ENCODE measurements at regions not wholly inside any gene's neighbourhood (a gene's known extent, or its start where the extent isn't known, plus 50 kb on each side); places are given as distances from the start of the nearest gene placed in this dataset.

- TF ChIP-seq CTCF (IDR thresholded peaks at IDR 0.05 in 8 of 11, conservative IDR thresholded peaks at IDR 0.05 in 3 of 11): no peak
- TF ChIP-seq POLR2A (IDR thresholded peaks at IDR 0.05): no peak
These were observed 75.6 kb downstream of the FHIP1A start for GRCh38 chr4:151484396-151485102.
